HG02840 (cell line): ENCODE measurements at regions not wholly inside any gene's neighbourhood (a gene's known extent, or its start where the extent isn't known, plus 50 kb on each side); places are given as distances from the start of the nearest gene placed in this dataset.
"Not testable (repeated sequence)": the region's sequence is repeated elsewhere in the genome, so short reads cannot be mapped to it uniquely, and the experiment has no call there.

Experiments used
- ATAC-seq: cut with Tn5 transposase; IDR thresholded peaks from one replicate; pipeline ENCODE4 v1.9.1; 2021; ENCODE audit warnings: mild to moderate bottlenecking, moderate library complexity, moderate number of reproducible peaks; ENCODE audit not compliant: unreplicated experiment, low FRiP score

DNA sequence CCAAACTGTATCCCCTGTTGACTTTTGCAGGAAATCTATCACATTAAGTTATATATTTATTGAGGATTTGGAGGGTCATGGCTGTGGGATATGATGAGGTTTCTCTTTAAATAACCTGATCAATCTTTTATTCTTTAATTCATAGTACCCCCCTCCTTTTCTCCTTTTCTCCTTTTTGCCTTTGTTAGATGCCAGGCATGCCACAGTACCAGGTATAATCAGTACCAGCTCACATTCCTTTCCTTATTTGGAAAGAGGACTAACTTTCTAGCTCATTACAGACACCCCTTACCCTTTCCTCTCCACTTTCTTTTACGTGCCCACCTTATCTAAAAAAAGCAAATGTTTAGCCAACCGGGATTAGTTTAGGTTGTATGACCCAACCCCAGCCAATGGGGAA is 326.4 kb upstream of the NAALADL2 start:
- ATAC-seq, result no peak

DNA sequence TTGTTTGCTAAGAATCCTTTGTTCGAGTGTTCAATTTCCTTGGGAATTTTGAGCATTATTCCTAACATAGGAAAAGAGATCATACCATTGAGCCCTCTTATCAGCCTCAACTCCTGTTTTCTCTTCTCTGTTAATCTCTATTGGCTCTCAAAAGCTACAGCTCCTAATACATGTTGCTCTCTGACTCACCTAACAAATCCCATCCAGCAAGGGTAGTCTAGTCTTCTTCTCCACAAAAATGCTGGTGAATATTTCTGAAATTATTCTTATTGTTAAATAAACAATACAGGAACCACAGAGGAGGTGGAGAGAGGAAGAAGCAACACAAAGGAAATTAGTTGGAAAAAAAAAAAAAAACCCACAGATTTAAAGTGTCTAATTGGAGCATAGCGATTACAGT is 325.8 kb upstream of the NAALADL2 start:
- ATAC-seq, result no peak

DNA sequence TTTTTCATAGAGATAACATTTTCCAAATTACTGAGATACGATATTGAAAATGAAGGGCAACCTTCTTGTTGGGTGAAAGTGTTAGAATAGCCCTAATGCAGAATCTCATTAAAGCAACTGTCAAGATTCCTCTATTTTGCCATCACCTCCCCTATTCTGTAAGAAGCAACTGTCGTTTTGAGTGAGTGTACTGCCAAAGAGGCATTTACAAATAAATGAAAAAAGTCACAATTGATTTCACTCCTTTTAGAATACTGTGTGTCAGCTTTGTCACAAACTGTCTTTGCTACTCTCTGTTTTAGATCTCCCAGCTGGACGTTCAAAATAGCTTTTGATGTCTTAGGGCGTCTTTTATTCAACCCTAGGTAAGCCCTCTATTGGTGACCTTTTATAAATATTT is 322.8 kb upstream of the NAALADL2 start:
- no peak for ATAC-seq

DNA sequence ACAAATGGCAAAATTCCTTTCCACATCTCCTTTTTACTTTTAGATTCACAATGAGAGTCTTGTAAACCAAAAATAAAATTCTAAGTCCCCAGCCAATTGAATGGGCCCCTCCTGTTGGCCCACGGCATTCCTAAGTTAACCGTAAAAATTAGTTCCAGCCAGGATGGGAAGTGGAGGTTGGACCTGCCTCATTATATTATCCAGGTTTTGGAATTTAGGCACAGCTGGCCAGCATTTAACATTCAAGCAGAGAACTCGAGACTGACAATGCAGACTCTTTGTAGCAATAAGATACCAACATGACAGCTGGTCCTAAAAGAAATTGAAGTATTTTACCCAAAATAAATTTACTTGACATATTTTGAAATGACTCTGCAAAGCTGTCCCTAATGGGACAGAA is 321.0 kb upstream of the NAALADL2 start:
- ATAC-seq, result no peak

DNA sequence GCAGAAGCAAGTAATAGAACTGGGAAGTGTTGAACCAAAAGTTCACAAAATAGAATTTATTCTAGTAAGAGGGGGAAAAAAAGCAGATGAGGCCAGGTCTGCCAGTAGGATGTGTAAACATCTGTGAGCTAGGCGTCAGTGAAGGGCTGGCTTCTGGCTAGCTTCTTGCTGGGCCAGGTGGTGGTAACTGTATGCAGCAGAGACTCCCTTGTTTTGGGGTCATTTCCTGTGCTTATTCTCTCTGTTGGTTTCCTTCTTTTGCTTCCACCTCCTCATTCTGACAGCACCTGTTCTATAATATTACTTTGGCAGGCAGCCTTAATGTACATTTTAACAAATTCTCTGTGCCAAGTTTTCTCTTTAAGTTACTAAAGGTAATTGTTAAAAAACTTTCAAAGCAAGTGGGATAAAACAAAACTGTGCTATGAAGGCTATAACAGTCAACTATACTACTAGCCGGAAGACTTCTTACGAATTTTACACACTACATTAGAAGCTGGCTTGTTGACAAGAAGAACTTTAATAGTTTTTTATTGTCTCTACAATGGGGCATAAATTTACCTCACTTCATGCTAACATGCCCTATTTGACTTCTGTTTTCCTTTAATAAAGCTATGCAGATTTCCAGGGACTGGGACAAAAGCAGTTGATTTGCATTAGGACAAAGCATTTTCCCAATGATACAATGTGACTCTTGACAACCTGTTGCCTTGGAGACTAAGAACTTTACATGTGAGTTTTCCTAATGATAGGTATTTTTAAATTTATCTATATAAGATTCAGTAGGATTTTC is 318.8 kb upstream of the NAALADL2 start:
- ATAC-seq, result no peak

DNA sequence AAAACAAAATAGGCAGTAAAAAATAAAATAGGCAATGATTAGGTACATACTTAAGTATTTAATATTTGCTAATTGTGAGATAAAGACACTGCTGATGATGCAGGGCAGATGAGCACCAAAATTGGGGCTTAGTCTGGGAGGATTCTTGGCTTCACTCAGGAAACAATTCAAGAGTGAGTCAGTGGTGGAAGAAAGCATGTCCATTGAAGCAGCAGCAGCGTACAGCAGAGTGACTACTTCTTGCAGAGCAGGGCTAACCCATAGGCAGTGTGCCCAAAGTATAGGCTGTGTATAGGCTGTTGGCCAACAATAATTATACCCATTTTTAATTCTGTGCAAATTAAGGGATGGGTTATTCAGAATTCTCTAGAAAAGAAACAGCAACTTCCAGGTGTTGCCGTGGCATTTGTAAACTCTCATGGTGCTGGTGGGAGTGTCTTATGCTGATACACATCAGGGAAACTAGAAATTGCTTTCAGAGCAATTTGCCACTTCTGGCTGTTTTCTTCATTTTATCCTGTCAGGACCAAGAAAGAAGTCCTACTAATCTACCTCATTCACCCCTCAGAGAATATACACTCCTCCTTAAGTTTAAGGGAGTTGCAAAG is 317.3 kb upstream of the NAALADL2 start:
- no peak for ATAC-seq

DNA sequence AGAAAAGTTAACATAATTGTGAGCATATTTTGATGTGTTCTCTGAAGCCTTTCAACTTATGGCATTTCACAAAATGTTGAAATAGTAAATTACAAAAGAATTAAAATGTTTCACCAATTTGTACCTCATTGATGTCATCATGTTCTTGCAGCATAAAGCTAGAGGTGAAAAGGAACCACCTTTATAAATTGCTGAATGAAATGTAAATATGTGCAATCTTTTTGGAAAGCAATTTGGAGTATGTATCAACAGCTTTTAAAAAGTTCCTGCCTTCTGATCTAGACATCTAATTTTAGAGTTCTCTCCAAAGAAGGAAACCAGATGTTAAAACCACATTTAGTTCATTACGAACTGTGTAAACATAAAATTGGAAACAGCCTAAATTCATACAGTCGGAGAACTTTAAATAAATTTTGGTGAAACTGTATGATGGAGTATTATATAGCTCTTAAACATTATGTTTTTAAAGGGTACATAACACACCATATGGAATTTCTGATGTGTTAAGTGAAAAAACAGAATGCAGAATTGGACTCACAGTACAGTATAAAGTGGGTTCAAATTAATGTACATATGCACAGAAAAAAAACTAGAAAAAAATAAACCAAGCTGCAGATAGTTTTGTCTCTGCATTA is 311.2 kb upstream of the NAALADL2 start:
- no peak for ATAC-seq

DNA sequence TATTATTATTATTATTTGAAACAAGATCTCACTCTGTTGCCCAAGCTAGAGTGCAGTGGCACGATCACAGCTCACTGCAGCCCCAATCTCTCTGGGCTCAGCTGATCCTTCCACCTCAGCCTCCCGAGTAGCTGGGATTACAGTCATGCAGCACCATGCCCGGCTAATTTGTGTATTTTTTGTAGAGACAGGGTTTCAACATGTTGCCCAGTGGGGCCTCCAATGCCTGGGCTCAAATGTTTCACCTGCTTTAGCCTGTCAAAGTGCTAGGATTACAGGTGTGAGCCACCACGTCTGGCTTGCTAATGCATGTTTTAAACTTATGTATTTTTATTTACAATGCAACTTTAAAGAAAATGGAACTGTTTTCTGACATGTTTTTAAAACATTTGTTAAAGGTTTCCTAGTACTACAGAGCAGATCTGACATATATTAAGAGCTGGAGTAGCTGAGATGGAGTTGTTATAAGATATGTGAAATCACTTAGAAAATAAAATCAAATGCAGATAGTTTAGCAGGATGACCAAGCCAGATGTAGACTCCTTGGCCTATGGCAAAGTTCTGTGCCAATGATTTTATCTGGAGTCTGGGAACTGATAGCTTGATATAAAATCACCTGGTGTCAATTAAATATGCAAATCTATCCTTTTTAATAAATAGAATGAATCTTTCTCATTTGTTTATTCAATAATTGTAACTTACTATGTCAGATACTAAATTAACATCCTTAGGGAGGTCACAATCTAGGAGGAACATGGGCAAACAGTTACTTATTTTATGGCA is 310.1 kb upstream of the NAALADL2 start:
- no peak for ATAC-seq

DNA sequence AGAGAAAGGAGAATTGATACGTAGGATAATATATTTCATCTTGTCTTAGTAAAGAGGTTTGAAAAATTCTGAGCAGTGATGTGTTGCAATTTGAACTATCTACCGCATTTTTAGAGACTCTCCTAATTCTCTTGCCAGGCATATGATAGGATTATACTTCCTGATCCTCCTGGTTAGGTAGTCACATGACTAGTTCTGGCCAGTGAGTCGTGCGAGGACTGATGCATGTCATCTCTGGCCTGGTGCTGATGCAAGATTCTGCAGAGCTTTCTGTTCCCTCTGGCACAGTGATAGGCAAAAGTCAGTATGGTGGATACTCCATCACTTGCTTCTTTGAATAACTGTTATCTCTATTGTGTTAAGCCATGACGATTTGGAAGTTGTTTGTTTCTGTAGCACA is 277.6 kb upstream of the NAALADL2 start:
- ATAC-seq, result no peak

DNA sequence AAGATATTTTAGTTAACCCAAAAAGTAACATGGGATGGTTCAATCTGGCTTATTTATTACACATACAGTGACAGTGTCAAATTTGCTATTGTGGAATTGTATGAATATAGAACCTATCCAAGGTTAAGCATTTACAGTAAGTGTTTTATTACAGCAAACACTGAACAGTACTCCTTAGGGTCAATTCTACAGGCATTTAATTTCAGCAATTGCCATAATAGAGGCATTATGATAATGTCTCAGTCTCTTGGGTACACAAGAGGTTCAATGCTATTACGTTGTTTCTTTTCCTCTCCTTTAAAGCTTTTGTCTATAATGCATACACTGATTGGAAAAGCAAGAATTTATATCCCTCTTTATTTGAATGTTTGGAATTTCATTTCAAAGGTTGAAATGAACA is 275.7 kb upstream of the NAALADL2 start:
- no peak for ATAC-seq

DNA sequence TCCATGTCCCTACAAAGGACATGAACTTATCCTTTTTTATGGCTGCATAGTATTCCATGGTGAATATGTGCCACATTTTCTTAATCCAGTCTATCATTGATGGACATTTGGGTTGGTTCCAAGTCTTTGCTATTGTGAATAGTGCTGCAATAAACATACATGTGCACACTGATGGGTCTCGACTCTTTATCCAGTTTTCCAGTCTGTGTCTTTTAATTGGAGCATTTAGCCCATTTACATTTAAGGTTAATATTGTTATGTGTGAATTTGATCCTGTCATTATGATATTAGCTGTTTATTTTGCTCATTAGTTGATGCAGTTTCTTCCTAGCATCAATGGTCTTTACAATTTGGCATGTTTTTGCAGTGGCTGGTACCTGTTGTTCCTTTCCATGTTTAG is 272.0 kb upstream of the NAALADL2 start:
- ATAC-seq, result not testable (repeated sequence)

DNA sequence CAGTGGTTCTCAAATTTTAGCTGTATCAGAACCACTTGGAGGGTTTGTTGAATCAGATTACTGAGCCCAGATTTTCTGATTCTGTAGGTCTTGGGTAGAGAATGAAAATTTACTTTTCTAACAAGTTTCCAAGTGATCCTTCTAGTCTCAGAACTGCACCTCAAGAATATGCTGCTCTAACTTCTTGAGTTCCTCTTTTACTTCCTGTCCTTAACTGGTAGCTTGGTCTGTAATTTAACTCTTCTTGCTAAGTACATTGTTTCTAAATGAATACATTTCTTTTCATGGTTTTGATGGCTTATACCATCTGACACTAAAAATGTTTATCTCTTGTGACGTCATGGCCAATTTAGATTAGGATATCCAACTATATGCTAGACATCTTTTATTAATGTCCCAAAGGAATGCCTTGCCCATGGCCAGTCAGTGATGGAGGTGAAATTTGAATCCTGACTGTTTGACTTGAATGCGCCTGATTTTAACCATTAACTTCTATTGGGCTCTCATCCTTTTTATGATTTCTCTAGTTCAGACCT is 262.6 kb upstream of the NAALADL2 start:
- ATAC-seq, result no peak

DNA sequence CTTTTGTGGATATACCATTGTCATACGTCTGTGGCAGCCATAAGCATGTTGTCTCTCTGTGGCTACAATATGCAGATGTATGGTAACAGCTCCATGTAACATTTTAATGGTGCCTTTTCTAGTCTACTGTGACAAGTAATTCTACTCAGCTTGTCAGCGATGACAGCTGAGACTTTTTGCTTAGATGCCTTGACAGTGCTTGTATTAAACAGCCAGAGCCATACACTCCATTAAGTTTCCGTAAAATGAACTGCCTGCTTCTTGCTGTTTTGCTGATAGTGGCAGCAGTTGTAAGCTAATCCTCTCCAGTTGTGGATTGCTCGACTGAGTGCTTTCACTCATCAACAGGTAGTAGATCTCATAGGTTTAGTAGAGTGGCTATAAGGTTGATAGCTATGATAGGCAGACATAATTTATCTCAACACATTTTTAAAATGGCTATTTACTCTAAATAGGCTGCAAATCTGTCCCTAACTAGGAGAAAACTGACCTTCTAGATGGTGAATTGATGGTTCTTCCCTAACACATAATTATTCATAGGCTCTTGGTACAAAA is 260.2 kb upstream of the NAALADL2 start:
- no peak for ATAC-seq

DNA sequence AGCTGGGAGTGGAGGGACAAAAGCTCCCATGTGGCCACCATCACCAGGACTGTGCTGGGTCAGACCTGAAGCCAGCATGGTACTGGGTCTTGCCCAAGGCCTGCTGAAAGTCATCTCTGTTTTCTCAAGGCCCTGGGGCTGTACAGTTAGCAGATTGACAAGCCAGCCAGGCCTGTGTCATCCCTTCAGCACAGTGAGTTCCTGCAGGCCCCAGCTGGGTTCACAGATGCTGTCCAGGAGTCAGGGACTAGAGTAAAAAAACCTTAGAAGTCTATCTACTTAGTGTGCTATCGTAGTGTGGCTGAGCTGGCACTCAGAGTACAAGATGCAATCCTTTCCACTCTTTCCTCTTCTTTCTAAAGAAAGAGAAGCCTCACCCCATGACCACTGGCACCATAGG is 246.0 kb upstream of the NAALADL2 start:
- ATAC-seq, result no peak

DNA sequence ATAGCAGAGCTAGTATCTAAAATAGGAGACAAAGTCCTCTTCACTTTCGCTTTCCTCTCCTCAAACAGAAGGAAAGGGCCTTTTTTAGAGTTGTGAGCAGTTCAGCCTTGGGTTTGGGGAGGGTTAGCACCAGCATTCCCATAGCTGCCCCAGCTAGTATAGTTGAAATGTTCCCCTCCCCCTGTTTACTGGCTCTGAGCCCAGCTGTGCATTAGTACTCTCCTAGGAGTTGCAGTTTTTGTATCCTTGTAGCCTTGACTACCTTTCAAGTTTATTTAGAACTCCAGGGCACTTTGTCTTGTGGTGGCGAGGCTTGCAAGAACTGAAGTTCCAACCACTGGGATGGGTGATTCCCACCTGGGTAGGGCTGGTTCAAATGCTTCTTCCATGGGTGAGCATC is 245.1 kb upstream of the NAALADL2 start:
- no peak for ATAC-seq

DNA sequence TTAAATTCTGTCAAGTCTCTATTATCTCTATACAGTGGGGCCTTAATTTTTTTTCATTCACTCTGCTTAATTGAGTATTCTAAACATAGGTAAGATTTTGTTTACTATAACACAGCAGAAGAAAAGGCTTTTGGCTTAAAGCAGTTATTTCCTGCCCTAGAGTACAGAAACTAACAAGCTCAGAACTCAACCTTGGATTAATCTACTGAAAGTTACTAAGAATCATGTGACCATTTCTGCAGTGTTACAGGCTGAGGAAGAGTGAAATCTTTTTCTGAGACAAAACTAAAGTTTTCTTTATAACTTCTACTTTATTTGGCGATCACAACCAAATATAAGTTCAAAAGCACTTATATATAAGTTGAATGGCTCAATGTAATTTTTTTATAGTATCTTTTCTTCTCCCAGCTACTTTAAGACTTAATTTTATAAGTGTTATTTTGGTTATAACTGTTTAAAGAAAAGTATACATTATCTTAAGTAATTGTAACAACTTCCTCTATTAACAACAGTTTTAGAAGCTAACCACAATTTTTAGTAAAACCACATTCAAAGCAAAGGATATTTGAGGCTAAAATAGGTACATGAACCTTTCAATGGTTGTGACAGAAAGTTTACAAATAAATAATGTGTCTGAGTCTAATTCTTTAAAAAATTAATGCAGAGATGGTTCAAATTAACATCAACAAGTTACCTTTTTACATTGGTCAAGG is 240.6 kb upstream of the NAALADL2 start:
- ATAC-seq, result no peak

DNA sequence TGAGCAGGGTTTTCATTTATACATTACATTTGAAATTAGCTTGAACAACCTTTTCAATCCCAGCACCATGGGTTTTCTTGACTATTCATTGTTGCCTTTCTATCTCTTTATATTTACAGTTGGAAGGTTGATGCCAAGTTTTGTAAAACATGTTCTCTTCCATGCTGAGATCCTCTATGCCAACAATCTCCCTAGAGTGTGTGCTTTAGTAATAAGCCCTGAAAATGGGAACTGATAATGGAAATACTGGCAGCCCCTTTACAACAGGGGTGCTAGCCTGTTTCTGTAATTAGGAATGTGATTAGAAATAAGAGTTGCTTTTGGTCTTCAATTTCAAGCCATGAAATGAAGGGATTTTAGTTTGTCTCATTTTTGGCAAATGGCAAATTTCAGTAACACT is 239.9 kb upstream of the NAALADL2 start:
- no peak for ATAC-seq

DNA sequence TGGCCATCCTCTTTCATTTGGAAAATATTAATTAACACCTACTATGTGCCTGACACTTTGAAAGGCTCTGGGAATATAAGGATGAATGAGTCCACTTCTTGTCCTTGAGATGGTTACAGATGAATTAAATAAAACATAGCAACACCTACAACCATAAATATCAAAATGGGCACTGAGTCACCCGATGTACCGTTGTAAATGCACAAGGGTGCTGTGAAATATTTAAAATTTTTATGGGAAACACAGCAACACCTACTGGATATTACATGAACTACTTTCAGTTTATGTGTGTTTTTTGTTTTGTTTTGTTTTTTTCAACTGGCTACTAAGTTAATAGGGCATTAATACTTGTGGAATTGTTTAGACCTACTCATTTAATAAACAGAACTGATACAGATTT is 239.0 kb upstream of the NAALADL2 start:
- no peak for ATAC-seq

DNA sequence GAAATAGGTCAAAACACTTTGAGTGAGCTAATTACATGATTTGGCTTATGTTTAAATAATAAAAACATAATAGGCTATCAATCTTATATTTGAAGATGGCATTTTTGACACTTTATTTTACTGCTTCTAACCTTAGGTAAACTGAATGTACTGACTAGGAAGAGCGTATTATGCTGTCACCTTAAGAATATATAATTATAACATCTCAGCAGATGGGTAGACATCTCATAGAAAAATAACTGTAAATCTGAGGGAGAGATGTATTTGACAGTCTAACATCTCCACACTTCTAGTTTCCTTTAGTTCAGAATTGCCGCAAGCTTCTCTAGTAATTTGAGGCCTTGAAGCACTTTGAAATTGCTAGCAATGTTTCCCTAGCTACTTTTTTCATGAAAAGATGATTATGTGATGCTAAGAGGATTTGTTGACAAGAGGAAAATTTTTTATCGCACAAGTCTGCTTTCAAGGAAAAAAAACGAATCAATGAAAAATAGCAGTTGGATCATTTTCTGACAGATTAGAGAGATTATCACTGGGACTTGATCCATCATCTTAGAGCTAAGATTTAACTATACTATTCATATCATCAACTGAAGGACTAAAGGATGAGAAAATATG is 238.2 kb upstream of the NAALADL2 start:
- ATAC-seq, result no peak

DNA sequence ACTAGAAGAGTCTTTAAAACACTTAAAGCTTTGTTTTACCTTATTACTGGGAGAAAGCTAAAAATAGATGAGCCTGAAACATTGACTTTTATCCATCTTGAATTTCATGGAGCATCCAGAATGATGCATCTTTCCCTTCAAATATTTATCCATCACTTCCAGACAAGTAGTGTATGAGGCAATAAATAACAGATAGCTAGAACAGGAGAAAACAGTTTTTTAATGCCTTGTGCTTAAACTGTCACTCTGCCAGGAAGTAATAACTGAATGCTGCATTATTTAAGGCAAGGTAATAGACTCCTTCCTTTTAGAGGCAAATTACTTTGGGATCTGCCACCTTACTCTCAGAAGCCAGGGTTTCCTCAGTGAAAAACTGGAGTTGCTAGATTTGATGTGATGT is 225.8 kb upstream of the NAALADL2 start:
- ATAC-seq, result no peak
